Sigmoid colon (tissue), 6 donors: ENCODE measurements at regions not wholly inside any gene's neighbourhood (a gene's known extent, or its start where the extent isn't known, plus 50 kb on each side); places are given as distances from the start of the nearest gene placed in this dataset.

Experiments
- DNase-seq: peaks from one replicate; pipeline ENCODE4 v3.0.0-alpha.2; 2019
- H3K27ac ChIP-seq, 4 donors: fragments of 200-600 bp; sonication (generic); one replicate each; pipeline ENCODE4 v1.5.1; 2016 to 2019; ENCODE audit warnings: mild to moderate bottlenecking in 1 of 4
- H3K27me3 ChIP-seq, 3 donors: fragments of 200-600 bp; sonication (generic); one replicate each; pipeline ENCODE4 v1.5.1; 2019; ENCODE audit warnings: mild to moderate bottlenecking in 1 of 3
- H3K36me3 ChIP-seq, 4 donors: fragments of 200-600 bp; sonication (generic); one replicate each; pipeline ENCODE4 v1.5.1; 2016 to 2019
- H3K4me1 ChIP-seq, 4 donors: fragments of 200-600 bp; sonication (generic); one replicate each; pipeline ENCODE4 v1.5.1; 2017 to 2019
- H3K4me3 ChIP-seq, 4 donors: fragments of 200-600 bp; sonication (generic); one replicate each; pipeline ENCODE4 v1.5.1; 2017 to 2019; ENCODE audit warnings: mild to moderate bottlenecking in 2 of 4, moderate library complexity in 1 of 4
- H3K9me3 ChIP-seq, 4 donors: fragments of 200-600 bp in 3 of 4; sonication (generic) in 3 of 4; one replicate each; pipeline versions ENCODE4 v1.5.1 to v1.6.1; 2013 to 2019
- EP300 ChIP-seq, 4 donors: sonication (generic); formaldehyde crosslinking; IDR thresholded peaks; one replicate each; pipeline ENCODE4 v1.6.1; 2017; ENCODE audit warnings: antibody characterized with exemption in 4 of 4
- POLR2A ChIP-seq, 2 donors: fragments of 450-650 bp; IDR thresholded peaks; one replicate each; pipeline ENCODE4 v1.6.1; 2016; ENCODE audit warnings: antibody characterized with exemption in 2 of 2, mild to moderate bottlenecking in 2 of 2, moderate library complexity in 2 of 2
- POLR2AphosphoS5 ChIP-seq, 4 donors: sonication (generic); formaldehyde crosslinking; IDR thresholded peaks; one replicate each; pipeline ENCODE4 v1.6.1; 2017; ENCODE audit warnings: antibody characterized with exemption in 4 of 4
- WGBS, 2 donors: extraction: QIAGEN DNeasy Blood & Tissue Kit; methylation state at CpG; one replicate each; pipeline ENCODE4 v1.1.7; 2013; 5-methylcytosine and 5-hydroxymethylcytosine counted together
- intact Hi-C: fragments of 100-400 bp; cut with DNase I; formaldehyde crosslinking; loops from one replicate; pipeline ENCODE4 v1.15.1; 2023
- TF ChIP-seq, protein P1 (sequence below), 4 experiments: fragments of 450-650 bp in 3 of 4; fragments of 200-600 bp in 1 of 4; IDR thresholded peaks; one replicate each; pipeline ENCODE4 v1.5.1; 2016 to 2019; ENCODE audit warnings: antibody characterized with exemption in 4 of 4, mild to moderate bottlenecking in 3 of 4, moderate library complexity in 2 of 4
- donor health status: healthy with polysubstance abuse.
- donor health status: healthy.

DNA sequence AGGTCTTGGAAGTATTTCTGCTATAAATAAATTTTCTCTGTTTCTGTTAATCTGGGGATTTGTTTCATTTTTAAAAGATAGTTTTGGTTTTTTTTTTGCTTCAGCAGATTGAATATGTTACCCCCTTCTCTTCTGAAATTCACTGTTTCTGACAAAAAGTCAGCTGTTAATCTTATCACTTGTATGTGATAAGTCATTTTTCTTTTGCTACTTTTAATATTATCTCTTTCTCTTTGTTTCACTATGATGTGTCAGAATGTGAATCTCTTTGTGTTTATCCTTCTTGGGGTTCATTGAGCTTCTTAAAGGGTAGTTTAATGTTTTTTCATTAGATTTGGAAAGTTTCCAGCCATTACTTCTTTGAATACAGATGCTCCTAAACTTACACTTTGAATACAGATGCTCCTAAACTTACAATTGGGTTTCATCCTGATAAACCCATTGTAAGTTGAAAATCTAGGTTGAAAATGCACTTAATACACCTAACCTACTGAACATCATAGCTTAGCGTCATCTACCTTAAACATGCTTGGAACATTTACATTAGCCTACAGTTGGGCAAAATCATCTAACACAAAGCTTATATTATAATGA is 154.2 kb upstream of the COL21A1 start:
- H3K4me3 ChIP-seq = no peak overlapping the region
- WGBS, 2 donors = 97% methylated on average over 1 of the region's 1 CpG
- H3K9me3 ChIP-seq = no peaks in the 10 kb centered on the region
- no peaks in the 10 kb centered on the region for H3K36me3 ChIP-seq
- peaks cover 0 to 23% (median 19%) of the 10 kb centered on the region in 4 donors for H3K4me1 ChIP-seq
- no peaks in the 10 kb centered on the region for H3K27me3 ChIP-seq
- DNase-seq = no peak
- intact Hi-C loops = no loop called here
- TF ChIP-seq POLR2A (IDR thresholded peaks at IDR 0.05) (no peak), EP300 (IDR thresholded peaks at IDR 0.05) (no peak), POLR2AphosphoS5 (IDR thresholded peaks at IDR 0.05) (no peak)
- TF ChIP-seq, protein P1, sequence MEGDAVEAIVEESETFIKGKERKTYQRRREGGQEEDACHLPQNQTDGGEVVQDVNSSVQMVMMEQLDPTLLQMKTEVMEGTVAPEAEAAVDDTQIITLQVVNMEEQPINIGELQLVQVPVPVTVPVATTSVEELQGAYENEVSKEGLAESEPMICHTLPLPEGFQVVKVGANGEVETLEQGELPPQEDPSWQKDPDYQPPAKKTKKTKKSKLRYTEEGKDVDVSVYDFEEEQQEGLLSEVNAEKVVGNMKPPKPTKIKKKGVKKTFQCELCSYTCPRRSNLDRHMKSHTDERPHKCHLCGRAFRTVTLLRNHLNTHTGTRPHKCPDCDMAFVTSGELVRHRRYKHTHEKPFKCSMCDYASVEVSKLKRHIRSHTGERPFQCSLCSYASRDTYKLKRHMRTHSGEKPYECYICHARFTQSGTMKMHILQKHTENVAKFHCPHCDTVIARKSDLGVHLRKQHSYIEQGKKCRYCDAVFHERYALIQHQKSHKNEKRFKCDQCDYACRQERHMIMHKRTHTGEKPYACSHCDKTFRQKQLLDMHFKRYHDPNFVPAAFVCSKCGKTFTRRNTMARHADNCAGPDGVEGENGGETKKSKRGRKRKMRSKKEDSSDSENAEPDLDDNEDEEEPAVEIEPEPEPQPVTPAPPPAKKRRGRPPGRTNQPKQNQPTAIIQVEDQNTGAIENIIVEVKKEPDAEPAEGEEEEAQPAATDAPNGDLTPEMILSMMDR (IDR thresholded peaks at IDR 0.05) = no peak
- H3K27ac ChIP-seq = no peak overlapping the region

DNA sequence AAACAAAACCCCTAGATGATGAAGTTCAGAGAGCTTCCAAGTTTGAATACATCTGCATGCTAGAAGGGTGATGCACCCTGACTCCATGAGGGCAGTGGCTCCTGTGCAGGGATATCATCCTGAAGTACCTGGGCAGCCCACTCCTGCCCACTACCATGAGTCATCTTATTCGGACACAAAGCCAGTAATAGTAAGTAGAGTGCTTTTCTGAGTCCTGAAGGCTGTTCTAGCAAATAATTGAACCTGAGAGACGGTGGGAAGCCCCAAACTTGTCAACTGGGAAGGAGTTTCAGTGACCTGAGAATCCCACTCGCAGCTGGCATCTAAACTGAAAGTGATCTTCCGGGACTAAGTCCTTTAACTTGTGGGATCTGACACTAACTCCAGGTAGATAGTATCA is 152.9 kb upstream of the COL21A1 start:
- Histone ChIP-seq H3K9me3 (no peaks in the 10 kb centered on the region), H3K27ac (no peak overlapping the region), H3K4me3 (no peak overlapping the region), H3K27me3 (no peaks in the 10 kb centered on the region), H3K36me3 (no peaks in the 10 kb centered on the region), H3K4me1 (peaks cover 0 to 22% (median 17%) of the 10 kb centered on the region in 4 donors)
- DNase-seq = no peak
- intact Hi-C loops = no loop called here
- TF ChIP-seq, protein P1 (IDR thresholded peaks at IDR 0.05) = no peak
- TF ChIP-seq POLR2A (IDR thresholded peaks at IDR 0.05) (no peak), POLR2AphosphoS5 (IDR thresholded peaks at IDR 0.05) (no peak), EP300 (IDR thresholded peaks at IDR 0.05) (no peak)
- WGBS, 2 donors = 36 to 75% methylated on average over 4 of the region's 4 CpGs

DNA sequence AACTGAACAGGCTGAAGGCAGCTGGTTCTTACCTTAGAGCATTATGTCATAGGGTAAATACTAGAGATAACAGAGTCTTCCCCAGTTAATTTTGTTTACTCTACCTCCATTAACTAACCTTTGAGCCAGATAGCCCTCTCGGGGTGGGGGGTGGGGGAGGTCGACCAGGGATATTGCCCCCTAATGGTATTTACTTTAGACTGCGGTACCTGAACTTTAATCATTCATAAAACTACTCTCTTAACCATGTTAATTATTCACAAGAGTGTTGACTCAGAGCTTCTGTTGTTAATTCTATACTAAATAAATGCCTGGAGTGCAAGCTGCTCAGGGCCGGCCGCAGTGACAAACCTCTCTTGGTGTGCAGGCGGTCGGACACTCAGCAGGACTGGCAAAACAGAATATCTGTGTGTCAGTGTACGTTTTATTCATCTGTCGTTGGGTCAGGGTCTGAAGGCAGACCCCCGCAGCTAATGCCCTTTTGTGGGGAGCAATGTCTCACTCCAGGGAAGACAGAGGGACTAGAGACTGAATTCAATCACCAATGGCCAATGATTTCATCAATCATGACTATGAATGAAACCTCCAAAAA is 152.4 kb upstream of the COL21A1 start:
- intact Hi-C loops = no loop called here
- Histone ChIP-seq H3K27ac (no peak overlapping the region), H3K9me3 (no peaks in the 10 kb centered on the region), H3K4me3 (no peak overlapping the region), H3K27me3 (no peaks in the 10 kb centered on the region), H3K36me3 (no peaks in the 10 kb centered on the region), H3K4me1 (peaks cover 0 to 17% (median 16%) of the 10 kb centered on the region in 4 donors)
- 21 to 68% methylated on average over 10 of the region's 10 CpGs for WGBS, 2 donors
- no peak for DNase-seq
- TF ChIP-seq EP300 (IDR thresholded peaks at IDR 0.05) = no peak
- no peak for TF ChIP-seq POLR2AphosphoS5 (IDR thresholded peaks at IDR 0.05)
- no peak for TF ChIP-seq POLR2A (IDR thresholded peaks at IDR 0.05)

DNA sequence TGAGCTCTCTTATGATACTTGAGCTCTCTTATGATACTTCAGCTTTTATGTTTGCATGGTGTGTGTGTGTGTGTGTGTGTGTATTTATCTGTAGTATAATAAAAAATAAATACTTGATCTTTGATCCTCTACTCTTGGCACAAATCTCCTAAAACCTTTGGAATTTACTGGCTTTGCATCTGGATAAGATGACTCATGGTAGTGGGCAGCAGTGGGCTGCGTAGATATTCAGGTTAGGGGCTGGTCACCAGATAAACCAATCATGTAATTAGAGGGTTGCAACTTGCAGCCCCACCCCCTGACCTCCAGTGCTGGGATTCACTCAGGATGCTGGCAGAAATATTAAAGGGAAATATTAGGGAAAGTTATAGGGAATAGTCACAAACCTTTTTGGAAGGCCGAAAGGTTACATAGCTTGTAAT is 151.9 kb upstream of the COL21A1 start:
- intact Hi-C loops = no loop called here
- H3K27me3 ChIP-seq = no peaks in the 10 kb centered on the region
- no peak for DNase-seq
- no peak overlapping the region for H3K27ac ChIP-seq
- WGBS, 2 donors = 16 to 53% methylated on average over 2 of the region's 2 CpGs
- TF ChIP-seq, protein P1 (IDR thresholded peaks at IDR 0.05) = no peak
- TF ChIP-seq EP300 (IDR thresholded peaks at IDR 0.05) (no peak), POLR2AphosphoS5 (IDR thresholded peaks at IDR 0.05) (no peak), POLR2A (IDR thresholded peaks at IDR 0.05) (no peak)
- peaks cover 0 to 12% (median 11%) of the 10 kb centered on the region in 4 donors for H3K4me1 ChIP-seq
- no peaks in the 10 kb centered on the region for H3K36me3 ChIP-seq
- H3K9me3 ChIP-seq = no peaks in the 10 kb centered on the region
- H3K4me3 ChIP-seq = no peak overlapping the region

DNA sequence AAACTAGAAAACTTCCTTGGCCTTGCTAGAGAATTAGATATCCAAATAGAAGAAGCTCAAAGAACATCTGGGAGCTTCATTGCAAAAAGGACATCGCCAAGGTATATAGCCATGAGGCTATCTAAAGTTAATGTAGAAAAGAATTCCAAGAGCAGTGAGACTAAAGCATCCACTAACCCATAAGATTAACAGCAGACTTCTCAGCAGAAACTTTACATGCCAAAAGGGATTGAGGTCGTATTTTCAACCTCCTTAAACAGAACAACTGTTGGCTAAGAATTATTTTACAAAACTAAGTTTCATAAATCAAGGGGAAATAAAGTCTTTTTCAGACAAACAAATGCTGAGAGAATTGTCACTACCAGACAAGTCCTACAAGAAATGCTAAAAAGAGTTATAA is 149.1 kb upstream of the COL21A1 start:
- WGBS, 2 donors = 80 to 92% methylated on average over 2 of the region's 2 CpGs
- intact Hi-C loops = no loop called here
- H3K27me3 ChIP-seq = no peaks in the 10 kb centered on the region
- H3K9me3 ChIP-seq = no peaks in the 10 kb centered on the region
- no peak overlapping the region for H3K27ac ChIP-seq
- no peaks in the 10 kb centered on the region for H3K4me1 ChIP-seq
- TF ChIP-seq POLR2AphosphoS5 (IDR thresholded peaks at IDR 0.05) (no peak), POLR2A (IDR thresholded peaks at IDR 0.05) (no peak), EP300 (IDR thresholded peaks at IDR 0.05) (no peak)
- TF ChIP-seq, protein P1 (IDR thresholded peaks at IDR 0.05) = no peak
- no peaks in the 10 kb centered on the region for H3K36me3 ChIP-seq
- no peak overlapping the region for H3K4me3 ChIP-seq
- no peak for DNase-seq
